ENCODE measurements at regions not wholly inside any gene's neighbourhood (a gene's known extent, or its start where the extent isn't known, plus 50 kb on each side); places are given as distances from the start of the nearest gene placed in this dataset.

DNA sequence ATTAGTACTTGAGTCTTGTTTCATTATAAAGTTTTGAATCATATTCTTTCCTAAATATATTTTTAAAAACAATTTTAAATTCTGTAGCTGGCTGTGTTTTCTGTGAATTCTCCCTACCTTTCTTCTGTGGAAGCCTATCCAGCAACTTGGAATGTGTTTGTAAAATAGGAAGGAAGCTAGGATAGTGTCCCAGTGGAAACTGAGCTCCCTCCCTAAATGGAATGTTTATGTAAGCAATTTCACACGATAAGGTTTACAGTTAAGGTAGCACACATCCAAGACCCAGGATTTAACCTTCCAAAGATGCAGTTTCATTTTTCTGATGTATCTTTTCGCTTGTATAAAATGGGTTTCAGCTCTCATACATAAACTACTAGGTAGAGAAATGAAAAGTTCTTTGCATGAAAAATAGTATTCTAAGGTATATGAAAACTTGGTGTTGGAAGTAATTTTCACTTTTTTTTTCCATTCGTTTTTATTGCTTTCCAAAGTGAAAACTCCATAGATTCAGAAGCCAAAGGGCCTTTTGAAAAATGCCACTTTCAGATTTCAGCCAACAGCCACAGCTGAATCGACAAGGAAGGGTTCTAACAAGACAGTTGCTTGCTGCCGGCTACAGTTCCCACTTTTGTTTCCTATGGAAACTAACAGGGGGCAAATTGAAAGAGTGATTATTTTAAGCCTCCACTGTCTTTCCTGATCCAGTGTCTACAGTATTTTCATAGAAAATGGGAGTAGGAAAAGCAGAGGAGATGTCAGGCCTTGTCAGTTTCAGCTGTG is 405.1 kb upstream of the POU3F3 start:
- no peak for DNase-seq (ENCODE audit: low spot score)
- Histone ChIP-seq H3K4me3 (replicated peaks in 1 of 3; ENCODE audit: insufficient read depth in 1 of 3, low read depth in 2 of 3, low read length in 3 of 3) (no peak overlapping the region), H3K9me3 (ENCODE audit: low read length) (no peaks in the 10 kb centered on the region), H4K20me1 (ENCODE audit: insufficient read depth, low read length) (no peaks in the 10 kb centered on the region), H3K79me2 (ENCODE audit: insufficient read depth, low read length) (no peaks in the 10 kb centered on the region), H3K27ac (ENCODE audit: extremely low read length, insufficient read depth, low read length) (no peak overlapping the region), H3K9ac (ENCODE audit: insufficient read depth, low read depth, low read length) (no peak overlapping the region), H3K4me1 (ENCODE audit: insufficient read depth, low read length) (no peaks in the 10 kb centered on the region), H3K36me3 (replicated peaks in 1 of 2; ENCODE audit: control insufficient read depth in 1 of 2, insufficient read depth in 2 of 2, low read length in 2 of 2) (no peaks in the 10 kb centered on the region), H3K4me2 (ENCODE audit: low read depth, low read length) (no peak overlapping the region), H2AFZ (ENCODE audit: low read length) (no peak overlapping the region), H3K27me3 (ENCODE audit: control insufficient read depth in 1 of 2, insufficient read depth in 2 of 2, low read length in 2 of 2) (no peaks in the 10 kb centered on the region)
- POLR2A ChIA-PET = no interaction called here
- no peak for FAIRE-seq
- TF ChIP-seq ARNTL (CRISPR knock-in tag; IDR thresholded peaks at IDR 0.05) = no peak
- TF ChIP-seq GABPA (IDR thresholded peaks at IDR 0.05; ENCODE audit: low read depth, low read length) = no peak
- no peak for TF ChIP-seq GABPA (CRISPR knock-in tag; IDR thresholded peaks at IDR 0.05; ENCODE audit: low read depth)
- no peak for TF ChIP-seq ZNF260 (CRISPR knock-in tag; IDR thresholded peaks at IDR 0.05; ENCODE audit: borderline replicate concordance, low read depth)
- no peak for TF ChIP-seq NFKB2 (CRISPR knock-in tag; IDR thresholded peaks at IDR 0.05; ENCODE audit: borderline replicate concordance)
- no peak for TF ChIP-seq MNT (IDR thresholded peaks at IDR 0.05)
- no peak for TF ChIP-seq ZNF724P (CRISPR knock-in tag; IDR thresholded peaks at IDR 0.05; ENCODE audit: borderline replicate concordance)
- no peak for TF ChIP-seq ZNF350 (CRISPR knock-in tag; IDR thresholded peaks at IDR 0.05; ENCODE audit: borderline replicate concordance, low read depth)
- no peak for TF ChIP-seq ONECUT2 (CRISPR knock-in tag; IDR thresholded peaks at IDR 0.05)
- no peak for TF ChIP-seq MBNL3 (CRISPR knock-in tag; conservative IDR thresholded peaks at IDR 0.05)
- TF ChIP-seq, protein P1, sequence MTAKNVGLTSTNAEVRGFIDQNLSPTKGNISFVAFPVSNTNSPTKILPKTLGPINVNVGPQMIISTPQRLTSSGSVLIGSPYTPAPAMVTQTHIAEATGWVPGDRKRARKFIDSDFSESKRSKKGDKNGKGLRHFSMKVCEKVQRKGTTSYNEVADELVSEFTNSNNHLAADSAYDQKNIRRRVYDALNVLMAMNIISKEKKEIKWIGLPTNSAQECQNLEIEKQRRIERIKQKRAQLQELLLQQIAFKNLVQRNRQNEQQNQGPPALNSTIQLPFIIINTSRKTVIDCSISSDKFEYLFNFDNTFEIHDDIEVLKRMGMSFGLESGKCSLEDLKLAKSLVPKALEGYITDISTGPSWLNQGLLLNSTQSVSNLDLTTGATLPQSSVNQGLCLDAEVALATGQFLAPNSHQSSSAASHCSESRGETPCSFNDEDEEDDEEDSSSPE (CRISPR knock-in tag; IDR thresholded peaks at IDR 0.05) = no peak
- TF ChIP-seq ZNF749 (CRISPR knock-in tag; IDR thresholded peaks at IDR 0.05; ENCODE audit: borderline replicate concordance) = no peak
- no peak for TF ChIP-seq ZNF441 (CRISPR knock-in tag; IDR thresholded peaks at IDR 0.05; ENCODE audit: borderline replicate concordance)
- TF ChIP-seq ZFP36 (IDR thresholded peaks at IDR 0.05; ENCODE audit: borderline replicate concordance, low read depth, low read length, partially characterized antibody) = no peak
- TF ChIP-seq ZNF710 (CRISPR knock-in tag; IDR thresholded peaks at IDR 0.05; ENCODE audit: borderline replicate concordance) = no peak
- no peak for ATAC-seq
- WGBS (ENCODE audit: low lambda C conversion rate) = 11% methylated on average over 5 of the region's 5 CpGs
- CTCF ChIA-PET (ENCODE audit: low intra/inter-chr PET ratio, low total read pairs) = no interaction called here
- BruUV-seq (replicated peaks) = no TSS peak
- in situ Hi-C loops (cut with HindIII; ENCODE audit: extremely low pct_ligation_motif_present, low pct_unique_long_range_greater_than_20kb) (no loop called here), intact Hi-C loops (cut with micrococcal nuclease; ENCODE audit: unreplicated experiment) (no loop called here)

All from HepG2 (cell line).